K562 (cell line): ENCODE measurements at regions not wholly inside any gene's neighbourhood (a gene's known extent, or its start where the extent isn't known, plus 50 kb on each side); places are given as distances from the start of the nearest gene placed in this dataset.

ENCODE experiments used
- DMBX1 ChIP-seq: fragments of 250-450 bp; sonication (Bioruptor Pico); IDR thresholded peaks from 2 replicates; pipeline ENCODE4 v1.8.0; 2022; ENCODE audit warnings: inconsistent platforms, mild to moderate bottlenecking, moderate library complexity, borderline replicate concordance
- FOXM1 ChIP-seq, 2 experiments: fragments of 450-650 bp in 1 of 2; sonication (generic) in 1 of 2; formaldehyde crosslinking in 1 of 2; IDR thresholded peaks; 2 replicates each; pipeline versions ENCODE4 v1.6.1 to v1.9.0; 2017 to 2022; ENCODE audit warnings: low read depth in 2 of 2, mild to moderate bottlenecking in 2 of 2, missing genetic modification reagents in 1 of 2, moderate library complexity in 1 of 2
- KLF1 ChIP-seq: fragments of 450-650 bp; IDR thresholded peaks from 2 replicates; pipeline ENCODE4 v1.6.1; 2016; ENCODE audit warnings: missing genetic modification characterization, missing compliant biosample characterization
- MECOM ChIP-seq: fragments of 250-450 bp; sonication (Bioruptor Pico); IDR thresholded peaks from 2 replicates; pipeline ENCODE4 v1.8.0; 2022; ENCODE audit warnings: inconsistent platforms
- RBBP5 ChIP-seq: fragments of 200-600 bp; sonication (generic); IDR thresholded peaks from 2 replicates; pipeline ENCODE4 v1.6.1; 2012; ENCODE audit warnings: borderline replicate concordance, mild to moderate bottlenecking, low read length, control low read depth, inconsistent platforms; ENCODE audit not compliant: insufficient read depth, poor library complexity, severe bottlenecking
- ZBTB17 ChIP-seq: fragments of 450-650 bp; formaldehyde crosslinking; IDR thresholded peaks from 2 replicates; pipeline ENCODE4 v1.4.0; 2020; ENCODE audit warnings: mild to moderate bottlenecking
- ZNF507 ChIP-seq: conservative IDR thresholded peaks from 2 replicates; pipeline ENCODE4 v1.6.1; 2017; ENCODE audit warnings: missing genetic modification characterization, missing compliant biosample characterization
- TF ChIP-seq, protein P1 (sequence below): fragments of 450-650 bp; IDR thresholded peaks from 2 replicates; pipeline ENCODE4 v1.6.1; 2018; ENCODE audit not compliant: partially characterized antibody
- TF ChIP-seq, protein P2 (sequence below), 2 experiments: fragments of 450-650 bp in 1 of 2; IDR thresholded peaks; 2 replicates each; pipeline ENCODE4 v1.6.1; 2011 to 2017; ENCODE audit warnings: low read depth in 2 of 2, antibody characterized with exemption in 1 of 2, borderline replicate concordance in 1 of 2, low read length in 1 of 2, mild to moderate bottlenecking in 1 of 2, mixed read lengths in 1 of 2; ENCODE audit not compliant: control insufficient read depth in 1 of 2
- TF ChIP-seq, protein P3 (sequence below): sonication (generic); formaldehyde crosslinking; IDR thresholded peaks from 2 replicates; pipeline ENCODE4 v1.8.1; 2023; ENCODE audit warnings: mild to moderate bottlenecking, missing genetic modification reagents, moderate library complexity

DNA sequence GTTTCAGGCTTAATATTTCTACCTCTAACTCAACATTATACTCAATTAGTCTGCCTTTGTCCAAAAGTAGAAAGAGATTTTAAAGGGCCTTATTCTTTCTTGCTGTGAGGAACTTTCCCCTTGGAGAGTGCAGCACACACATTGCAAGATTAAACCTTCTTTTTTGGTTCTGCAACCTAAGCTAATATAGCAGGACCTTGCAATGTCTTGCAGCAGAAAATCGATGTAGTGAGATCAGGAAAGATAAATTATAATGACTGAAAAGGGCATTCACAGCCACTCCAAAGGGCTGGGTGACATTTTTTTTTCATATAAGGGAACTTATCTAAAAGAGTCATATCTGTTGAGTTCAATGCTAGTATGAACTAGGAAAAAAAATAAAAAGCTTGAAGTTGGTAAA, 422.7 kb upstream of the ADAMTS16 start (continued):
- TF ChIP-seq FOXM1 (IDR thresholded peaks at IDR 0.05; ENCODE audit: low read depth) (no peak), FOXM1 (CRISPR knock-in tag; IDR thresholded peaks at IDR 0.05; ENCODE audit: low read depth) (no peak), DMBX1 (CRISPR knock-in tag) (no peak), RBBP5 (no peak), KLF1 (tag) (no peak), ZBTB17 (CRISPR knock-in tag) (no peak), ZNF507 (tag) (no peak), MECOM (CRISPR knock-in tag) (no peak)
- TF ChIP-seq, protein P1, sequence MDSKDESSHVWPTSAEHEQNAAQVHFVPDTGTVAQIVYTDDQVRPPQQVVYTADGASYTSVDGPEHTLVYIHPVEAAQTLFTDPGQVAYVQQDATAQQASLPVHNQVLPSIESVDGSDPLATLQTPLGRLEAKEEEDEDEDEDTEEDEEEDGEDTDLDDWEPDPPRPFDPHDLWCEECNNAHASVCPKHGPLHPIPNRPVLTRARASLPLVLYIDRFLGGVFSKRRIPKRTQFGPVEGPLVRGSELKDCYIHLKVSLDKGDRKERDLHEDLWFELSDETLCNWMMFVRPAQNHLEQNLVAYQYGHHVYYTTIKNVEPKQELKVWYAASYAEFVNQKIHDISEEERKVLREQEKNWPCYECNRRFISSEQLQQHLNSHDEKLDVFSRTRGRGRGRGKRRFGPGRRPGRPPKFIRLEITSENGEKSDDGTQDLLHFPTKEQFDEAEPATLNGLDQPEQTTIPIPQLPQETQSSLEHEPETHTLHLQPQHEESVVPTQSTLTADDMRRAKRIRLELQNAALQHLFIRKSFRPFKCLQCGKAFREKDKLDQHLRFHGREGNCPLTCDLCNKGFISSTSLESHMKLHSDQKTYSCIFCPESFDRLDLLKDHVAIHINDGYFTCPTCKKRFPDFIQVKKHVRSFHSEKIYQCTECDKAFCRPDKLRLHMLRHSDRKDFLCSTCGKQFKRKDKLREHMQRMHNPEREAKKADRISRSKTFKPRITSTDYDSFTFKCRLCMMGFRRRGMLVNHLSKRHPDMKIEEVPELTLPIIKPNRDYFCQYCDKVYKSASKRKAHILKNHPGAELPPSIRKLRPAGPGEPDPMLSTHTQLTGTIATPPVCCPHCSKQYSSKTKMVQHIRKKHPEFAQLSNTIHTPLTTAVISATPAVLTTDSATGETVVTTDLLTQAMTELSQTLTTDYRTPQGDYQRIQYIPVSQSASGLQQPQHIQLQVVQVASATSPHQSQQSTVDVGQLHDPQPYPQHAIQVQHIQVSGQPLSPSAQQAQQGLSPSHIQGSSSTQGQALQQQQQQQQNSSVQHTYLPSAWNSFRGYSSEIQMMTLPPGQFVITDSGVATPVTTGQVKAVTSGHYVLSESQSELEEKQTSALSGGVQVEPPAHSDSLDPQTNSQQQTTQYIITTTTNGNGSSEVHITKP: no peak
- TF ChIP-seq, protein P2, sequence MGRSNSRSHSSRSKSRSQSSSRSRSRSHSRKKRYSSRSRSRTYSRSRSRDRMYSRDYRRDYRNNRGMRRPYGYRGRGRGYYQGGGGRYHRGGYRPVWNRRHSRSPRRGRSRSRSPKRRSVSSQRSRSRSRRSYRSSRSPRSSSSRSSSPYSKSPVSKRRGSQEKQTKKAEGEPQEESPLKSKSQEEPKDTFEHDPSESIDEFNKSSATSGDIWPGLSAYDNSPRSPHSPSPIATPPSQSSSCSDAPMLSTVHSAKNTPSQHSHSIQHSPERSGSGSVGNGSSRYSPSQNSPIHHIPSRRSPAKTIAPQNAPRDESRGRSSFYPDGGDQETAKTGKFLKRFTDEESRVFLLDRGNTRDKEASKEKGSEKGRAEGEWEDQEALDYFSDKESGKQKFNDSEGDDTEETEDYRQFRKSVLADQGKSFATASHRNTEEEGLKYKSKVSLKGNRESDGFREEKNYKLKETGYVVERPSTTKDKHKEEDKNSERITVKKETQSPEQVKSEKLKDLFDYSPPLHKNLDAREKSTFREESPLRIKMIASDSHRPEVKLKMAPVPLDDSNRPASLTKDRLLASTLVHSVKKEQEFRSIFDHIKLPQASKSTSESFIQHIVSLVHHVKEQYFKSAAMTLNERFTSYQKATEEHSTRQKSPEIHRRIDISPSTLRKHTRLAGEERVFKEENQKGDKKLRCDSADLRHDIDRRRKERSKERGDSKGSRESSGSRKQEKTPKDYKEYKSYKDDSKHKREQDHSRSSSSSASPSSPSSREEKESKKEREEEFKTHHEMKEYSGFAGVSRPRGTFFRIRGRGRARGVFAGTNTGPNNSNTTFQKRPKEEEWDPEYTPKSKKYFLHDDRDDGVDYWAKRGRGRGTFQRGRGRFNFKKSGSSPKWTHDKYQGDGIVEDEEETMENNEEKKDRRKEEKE (IDR thresholded peaks at IDR 0.05; ENCODE audit: borderline replicate concordance in 1 of 2, control insufficient read depth in 1 of 2, low read depth in 2 of 2, low read length in 1 of 2): no peak
- TF ChIP-seq, protein P3, sequence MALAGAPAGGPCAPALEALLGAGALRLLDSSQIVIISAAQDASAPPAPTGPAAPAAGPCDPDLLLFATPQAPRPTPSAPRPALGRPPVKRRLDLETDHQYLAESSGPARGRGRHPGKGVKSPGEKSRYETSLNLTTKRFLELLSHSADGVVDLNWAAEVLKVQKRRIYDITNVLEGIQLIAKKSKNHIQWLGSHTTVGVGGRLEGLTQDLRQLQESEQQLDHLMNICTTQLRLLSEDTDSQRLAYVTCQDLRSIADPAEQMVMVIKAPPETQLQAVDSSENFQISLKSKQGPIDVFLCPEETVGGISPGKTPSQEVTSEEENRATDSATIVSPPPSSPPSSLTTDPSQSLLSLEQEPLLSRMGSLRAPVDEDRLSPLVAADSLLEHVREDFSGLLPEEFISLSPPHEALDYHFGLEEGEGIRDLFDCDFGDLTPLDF (CRISPR knock-in tag): no peak
